ENCODE measurements at regions not wholly inside any gene's neighbourhood (a gene's known extent, or its start where the extent isn't known, plus 50 kb on each side); places are given as distances from the start of the nearest gene placed in this dataset.

- Mint-ChIP-seq H3K27ac (ENCODE audit: low read depth, unreplicated experiment) (no peak overlapping the region), H3K4me1 (ENCODE audit: insufficient read depth, unreplicated experiment) (no peaks in the 10 kb centered on the region), H3K4me3 (ENCODE audit: unreplicated experiment) (no peak overlapping the region), H3K9me3 (ENCODE audit: unreplicated experiment) (no peaks in the 10 kb centered on the region), H3K36me3 (ENCODE audit: insufficient read depth, unreplicated experiment) (no peaks in the 10 kb centered on the region), H3K27me3 (ENCODE audit: insufficient read depth, unreplicated experiment) (no peaks in the 10 kb centered on the region)
- POLR2A ChIA-PET, result no interaction called here
- TF ChIP-seq, protein P1, sequence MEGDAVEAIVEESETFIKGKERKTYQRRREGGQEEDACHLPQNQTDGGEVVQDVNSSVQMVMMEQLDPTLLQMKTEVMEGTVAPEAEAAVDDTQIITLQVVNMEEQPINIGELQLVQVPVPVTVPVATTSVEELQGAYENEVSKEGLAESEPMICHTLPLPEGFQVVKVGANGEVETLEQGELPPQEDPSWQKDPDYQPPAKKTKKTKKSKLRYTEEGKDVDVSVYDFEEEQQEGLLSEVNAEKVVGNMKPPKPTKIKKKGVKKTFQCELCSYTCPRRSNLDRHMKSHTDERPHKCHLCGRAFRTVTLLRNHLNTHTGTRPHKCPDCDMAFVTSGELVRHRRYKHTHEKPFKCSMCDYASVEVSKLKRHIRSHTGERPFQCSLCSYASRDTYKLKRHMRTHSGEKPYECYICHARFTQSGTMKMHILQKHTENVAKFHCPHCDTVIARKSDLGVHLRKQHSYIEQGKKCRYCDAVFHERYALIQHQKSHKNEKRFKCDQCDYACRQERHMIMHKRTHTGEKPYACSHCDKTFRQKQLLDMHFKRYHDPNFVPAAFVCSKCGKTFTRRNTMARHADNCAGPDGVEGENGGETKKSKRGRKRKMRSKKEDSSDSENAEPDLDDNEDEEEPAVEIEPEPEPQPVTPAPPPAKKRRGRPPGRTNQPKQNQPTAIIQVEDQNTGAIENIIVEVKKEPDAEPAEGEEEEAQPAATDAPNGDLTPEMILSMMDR (IDR thresholded peaks at IDR 0.05; ENCODE audit: unreplicated experiment), result no peak
- CTCF ChIA-PET, result interaction anchor here (0.7 kb wide), 1 partner anchor 172 kb away, joined by 3 read pairs; no protein-coding TSS in a partner anchor
- intact Hi-C loops (cut with micrococcal nuclease), result no loop called here
- DNase-seq (ENCODE audit: unreplicated experiment), result no peak
- BruUV-seq (replicated peaks), result no TSS peak
These were observed 489.7 kb downstream of the QKI start for GRCh38 chr6:163904186-163904585.

- intact Hi-C loops (cut with micrococcal nuclease), result no loop called here
- Mint-ChIP-seq H3K4me1 (ENCODE audit: insufficient read depth, unreplicated experiment) (no peaks in the 10 kb centered on the region), H3K9me3 (ENCODE audit: unreplicated experiment) (peaks cover under 1% of the 10 kb centered on the region), H3K27ac (ENCODE audit: low read depth, unreplicated experiment) (no peak overlapping the region), H3K27me3 (ENCODE audit: insufficient read depth, unreplicated experiment) (no peaks in the 10 kb centered on the region), H3K36me3 (ENCODE audit: insufficient read depth, unreplicated experiment) (no peaks in the 10 kb centered on the region), H3K4me3 (ENCODE audit: unreplicated experiment) (no peak overlapping the region)
- BruUV-seq (replicated peaks), result no TSS peak
- TF ChIP-seq, protein P1 (IDR thresholded peaks at IDR 0.05; ENCODE audit: unreplicated experiment), result no peak
- CTCF ChIA-PET, result no interaction called here
- no peak for DNase-seq (ENCODE audit: unreplicated experiment)
- POLR2A ChIA-PET, result no interaction called here
These were observed 489.0 kb downstream of the QKI start for GRCh38 chr6:163903541-163903940.

DNA sequence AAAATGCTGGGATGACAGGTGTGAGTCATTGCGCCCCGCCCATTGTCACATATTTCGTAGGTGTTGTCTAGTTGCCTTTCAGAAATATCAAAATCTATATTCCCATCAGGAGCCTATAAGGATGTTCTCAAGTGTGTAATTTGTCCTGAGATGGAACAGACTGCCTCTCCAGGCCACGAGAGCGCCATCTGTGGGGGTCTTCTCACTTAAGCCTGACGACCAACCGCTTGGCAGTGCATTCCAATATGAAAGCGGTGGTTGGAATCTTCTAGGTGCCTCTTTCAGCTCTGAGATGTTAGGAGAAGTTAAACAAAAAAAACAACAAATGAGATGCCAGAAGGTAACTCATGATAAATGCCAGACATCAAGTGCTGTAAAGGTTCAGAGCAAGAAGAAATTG lies 488.5 kb downstream of the QKI start:
- ChIA-PET CTCF (interaction anchor here (0.7 kb wide), 1 partner anchor 30 kb away, joined by 3 read pairs; no protein-coding TSS in a partner anchor), POLR2A (no interaction called here)
- Mint-ChIP-seq H3K27me3 (ENCODE audit: insufficient read depth, unreplicated experiment) (no peaks in the 10 kb centered on the region), H3K4me3 (ENCODE audit: unreplicated experiment) (no peak overlapping the region), H3K27ac (ENCODE audit: low read depth, unreplicated experiment) (no peak overlapping the region), H3K4me1 (ENCODE audit: insufficient read depth, unreplicated experiment) (no peaks in the 10 kb centered on the region), H3K36me3 (ENCODE audit: insufficient read depth, unreplicated experiment) (no peaks in the 10 kb centered on the region), H3K9me3 (ENCODE audit: unreplicated experiment) (peaks cover 6% of the 10 kb centered on the region)
- intact Hi-C loops (cut with micrococcal nuclease), result no loop called here
- no TSS peak for BruUV-seq (replicated peaks)
- no peak for DNase-seq (ENCODE audit: unreplicated experiment)
- TF ChIP-seq, protein P1 (IDR thresholded peaks at IDR 0.05; ENCODE audit: unreplicated experiment), result no peak

DNA sequence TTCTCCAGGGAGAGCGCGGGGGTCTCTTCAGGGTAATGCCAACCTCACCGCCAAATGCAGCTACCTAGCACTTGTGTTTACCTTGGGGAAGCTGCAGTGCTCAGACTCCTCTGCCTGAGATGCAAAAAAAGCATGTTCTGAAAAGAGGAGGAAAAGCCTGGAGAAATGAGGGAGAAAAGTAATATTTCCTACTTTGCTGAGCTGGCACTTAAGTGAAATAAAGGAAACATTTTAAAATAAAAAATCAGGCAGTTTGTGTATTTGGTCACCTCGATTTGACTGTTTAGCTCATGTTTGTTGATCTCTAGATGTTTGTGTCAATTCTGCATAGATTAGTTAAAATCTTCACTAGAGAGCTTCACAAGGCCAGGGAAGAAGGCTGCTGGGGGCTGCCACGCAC lies 487.2 kb downstream of the QKI start:
- ChIA-PET CTCF (interaction anchor here (0.5 kb wide), 1 partner anchor 1659 kb away, joined by 3 read pairs; no protein-coding TSS in a partner anchor), POLR2A (no interaction called here)
- BruUV-seq (replicated peaks), result no TSS peak
- H3K4me1 Mint-ChIP-seq (ENCODE audit: insufficient read depth, unreplicated experiment), result peaks cover 5% of the 10 kb centered on the region
- DNase-seq (ENCODE audit: unreplicated experiment), result no peak
- H3K36me3 Mint-ChIP-seq (ENCODE audit: insufficient read depth, unreplicated experiment), result no peaks in the 10 kb centered on the region
- no peak overlapping the region for H3K27ac Mint-ChIP-seq (ENCODE audit: low read depth, unreplicated experiment)
- intact Hi-C loops (cut with micrococcal nuclease), result no loop called here
- peaks cover 10% of the 10 kb centered on the region for H3K9me3 Mint-ChIP-seq (ENCODE audit: unreplicated experiment)
- H3K27me3 Mint-ChIP-seq (ENCODE audit: insufficient read depth, unreplicated experiment), result no peaks in the 10 kb centered on the region
- TF ChIP-seq, protein P1 (IDR thresholded peaks at IDR 0.05; ENCODE audit: unreplicated experiment), result no peak
- no peak overlapping the region for H3K4me3 Mint-ChIP-seq (ENCODE audit: unreplicated experiment)
